ENCODE measurements at regions not wholly inside any gene's neighbourhood (a gene's known extent, or its start where the extent isn't known, plus 50 kb on each side); places are given as distances from the start of the nearest gene placed in this dataset.
"Not testable (repeated sequence)": the region's sequence is repeated elsewhere in the genome, so short reads cannot be mapped to it uniquely, and the experiment has no call there.

DNA sequence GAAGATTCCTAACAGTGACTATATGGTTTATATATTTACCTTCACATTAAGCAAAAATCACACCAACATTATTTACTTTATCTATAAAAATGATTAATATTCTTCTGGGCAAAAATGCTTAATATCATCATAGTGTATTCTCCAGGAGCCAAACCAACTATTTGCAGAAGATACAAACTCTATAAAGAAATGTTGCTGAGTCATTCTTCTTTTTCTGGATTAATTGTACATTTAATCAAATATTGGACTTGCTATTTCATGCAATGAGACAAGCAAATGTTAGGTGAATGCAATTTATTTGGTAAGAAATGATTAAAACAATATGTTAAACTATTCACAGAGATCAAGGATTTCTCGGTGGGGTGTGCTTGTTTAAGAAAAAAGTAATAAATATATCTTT, 1075.8 kb downstream of the PCDH9 start:
- no peak for DNase-seq (ENCODE audit: low read depth in 4 of 4, low spot score in 1 of 4)

- DNase-seq (ENCODE audit: low read depth in 4 of 4, low spot score in 1 of 4): no peak
Observed at GRCh38 chr13:66152596-66152995, 1077.5 kb downstream of the PCDH9 start.

DNA sequence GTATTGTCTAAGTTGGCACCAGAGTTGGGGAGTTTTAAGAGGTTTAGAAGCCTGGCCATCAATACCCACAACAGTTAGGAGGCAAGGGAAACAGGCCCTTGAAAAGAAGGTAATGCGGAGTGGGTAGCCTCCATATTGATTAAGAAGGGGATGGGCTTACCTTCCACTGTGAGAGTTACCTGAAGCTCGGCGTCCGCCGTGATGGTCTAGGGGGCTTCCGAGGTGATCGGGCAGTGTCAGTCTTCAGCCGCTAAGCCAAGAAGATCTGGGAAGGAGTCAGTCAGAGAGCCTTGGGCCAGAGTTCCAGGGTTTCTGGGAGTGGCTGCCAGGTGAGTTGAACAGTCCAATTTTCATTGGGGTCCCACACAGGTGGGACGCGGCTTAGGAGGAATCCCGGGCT, 1085.8 kb downstream of the PCDH9 start:
- not testable (repeated sequence) for DNase-seq (ENCODE audit: low read depth in 4 of 4, low spot score in 1 of 4)

DNA sequence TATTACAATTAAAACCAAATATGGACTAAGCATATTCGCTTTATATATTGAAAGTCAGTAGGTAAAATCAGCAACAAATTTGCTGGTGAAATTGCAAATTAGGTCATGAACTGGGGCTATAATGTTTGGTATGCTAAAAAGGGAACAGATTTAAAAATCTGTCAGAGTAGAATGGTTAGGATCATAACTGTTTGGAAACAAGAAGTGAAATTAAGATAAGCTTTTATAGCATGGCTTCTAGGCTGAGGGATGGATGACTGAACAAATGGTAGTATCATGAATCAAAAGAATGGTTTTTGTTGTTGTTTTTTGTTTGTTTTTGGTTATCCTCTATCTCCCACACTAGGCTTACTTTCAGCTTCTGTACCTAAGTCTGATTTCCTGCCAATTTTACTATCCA, 1090.4 kb downstream of the PCDH9 start:
- DNase-seq (ENCODE audit: low read depth in 4 of 4, low spot score in 1 of 4): no peak

GRCh38 chr13:66139250-66139649, 1090.9 kb downstream of the PCDH9 start:
- DNase-seq (ENCODE audit: low read depth in 4 of 4, low spot score in 1 of 4): no peak

- DNase-seq (ENCODE audit: low read depth in 4 of 4, low spot score in 1 of 4): no peak
Observed at GRCh38 chr13:66138172-66138811, 1091.8 kb downstream of the PCDH9 start.

GRCh38 chr13:66137384-66137783, 1092.8 kb downstream of the PCDH9 start:
- DNase-seq (ENCODE audit: low read depth in 4 of 4, low spot score in 1 of 4): no peak

- no peak for DNase-seq (ENCODE audit: low read depth in 4 of 4, low spot score in 1 of 4)
Observed at GRCh38 chr13:66128692-66129269, 1101.4 kb downstream of the PCDH9 start.

GRCh38 chr13:66128201-66128600, 1101.9 kb downstream of the PCDH9 start:
- DNase-seq (ENCODE audit: low read depth in 4 of 4, low spot score in 1 of 4): no peak

DNA sequence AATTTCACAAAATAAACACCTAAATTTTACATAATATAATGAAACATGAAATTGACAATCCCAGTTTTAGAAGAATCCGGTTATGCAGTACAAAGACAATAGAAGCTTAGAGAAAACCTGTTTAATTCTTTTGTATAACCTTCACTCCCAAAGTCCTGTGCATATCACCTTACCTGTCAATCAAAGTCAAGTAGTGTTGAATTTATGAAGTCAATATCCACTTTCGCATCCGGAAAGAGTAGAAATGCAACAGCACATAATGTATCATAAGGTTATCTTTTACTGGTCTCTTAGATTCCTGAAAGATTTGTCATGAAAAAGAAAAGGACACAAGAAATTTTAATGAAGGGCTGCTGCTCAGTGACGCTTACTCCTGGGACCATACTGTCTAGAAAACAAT, 1112.6 kb downstream of the PCDH9 start:
- DNase-seq (ENCODE audit: low read depth in 4 of 4, low spot score in 1 of 4): no peak

GRCh38 chr13:66113882-66114526, 1116.1 kb downstream of the PCDH9 start:
- no peak for DNase-seq (ENCODE audit: low read depth in 4 of 4, low spot score in 1 of 4)

DNA sequence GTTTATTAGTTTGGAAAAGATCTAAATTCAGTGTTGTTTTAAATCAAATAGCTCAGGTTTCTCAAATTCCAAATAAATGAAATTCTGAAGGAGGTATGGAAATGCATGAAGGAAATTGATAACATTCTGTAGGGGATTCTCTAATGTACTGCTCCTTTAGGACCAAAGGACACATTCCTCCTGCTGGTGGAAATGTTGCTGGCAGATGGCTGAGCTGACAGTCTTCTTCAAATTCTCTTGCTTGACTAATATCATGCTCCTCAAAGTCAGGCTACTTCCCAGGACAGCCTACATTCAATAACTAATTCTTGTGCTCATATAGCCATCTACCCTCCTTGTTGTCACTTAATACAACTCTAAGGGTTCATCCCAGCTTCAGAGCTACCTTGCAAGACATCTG, 1118.5 kb downstream of the PCDH9 start:
- no peak for DNase-seq (ENCODE audit: low read depth in 4 of 4, low spot score in 1 of 4)

DNA sequence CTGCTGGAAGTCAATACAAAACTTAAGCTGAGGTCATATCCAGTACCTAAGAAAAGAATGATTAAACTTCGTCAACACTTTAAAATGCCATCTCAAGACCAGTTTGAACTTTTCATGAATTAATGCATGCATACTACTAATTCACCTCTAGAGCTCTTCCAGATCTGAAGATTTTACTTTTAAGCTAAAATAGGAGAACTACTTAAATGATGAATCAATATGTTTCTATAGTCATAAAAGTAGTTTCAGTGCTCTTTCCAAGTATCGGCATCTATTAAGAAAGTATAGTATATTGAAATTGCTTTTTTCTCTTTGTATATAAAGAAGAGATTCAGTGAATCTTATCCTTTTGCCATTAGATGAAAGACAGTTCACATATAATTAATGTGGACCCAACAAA, 1123.9 kb downstream of the PCDH9 start:
- no peak for DNase-seq (ENCODE audit: low read depth in 4 of 4, low spot score in 1 of 4)

DNA sequence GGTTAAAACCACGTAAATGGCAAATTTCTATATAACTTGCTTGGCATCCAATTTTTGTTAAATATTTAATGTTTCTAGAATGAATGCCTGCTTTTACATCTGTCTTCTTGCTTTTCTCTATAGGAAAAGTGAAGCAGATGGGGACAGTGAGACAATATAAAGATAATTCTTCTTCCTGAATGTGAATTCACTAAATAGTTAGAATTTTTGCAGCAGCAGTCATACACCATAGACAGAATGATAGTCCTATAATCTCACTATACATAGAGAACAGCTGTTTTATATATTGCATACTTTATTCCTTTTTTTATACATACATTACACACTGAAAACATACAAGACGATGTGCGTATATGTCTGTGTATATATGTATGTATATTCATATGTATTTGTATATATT, 1127.3 kb downstream of the PCDH9 start:
- DNase-seq (ENCODE audit: low read depth in 4 of 4, low spot score in 1 of 4): no peak

DNA sequence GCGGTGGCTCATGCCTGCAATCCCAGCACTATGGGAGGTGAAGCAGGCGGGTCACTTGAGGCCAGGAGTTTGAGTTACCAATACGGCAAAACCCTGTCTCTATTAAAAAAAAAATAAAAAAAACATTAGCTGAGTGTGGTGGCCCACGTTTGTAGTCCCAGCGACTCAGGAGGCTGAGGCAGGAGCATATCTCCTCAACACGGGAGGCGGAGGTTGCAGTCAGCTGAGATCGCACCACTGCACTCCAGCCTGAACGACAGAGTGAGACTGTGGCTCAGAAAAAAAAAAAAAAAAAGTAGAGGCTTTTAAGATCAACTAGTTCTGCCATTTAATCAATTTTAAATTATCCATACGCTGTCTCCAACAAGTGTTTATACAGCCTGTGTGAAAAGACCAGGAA, 1130.3 kb downstream of the PCDH9 start:
- no peak for DNase-seq (ENCODE audit: low read depth in 4 of 4, low spot score in 1 of 4)

GRCh38 chr13:66098931-66099628, 1131.1 kb downstream of the PCDH9 start:
- no peak for DNase-seq (ENCODE audit: low read depth in 4 of 4, low spot score in 1 of 4)

- DNase-seq (ENCODE audit: low read depth in 4 of 4, low spot score in 1 of 4): no peak
Observed at GRCh38 chr13:66089711-66090110, 1140.4 kb downstream of the PCDH9 start.

GRCh38 chr13:66087269-66087710, 1142.8 kb downstream of the PCDH9 start:
- DNase-seq (ENCODE audit: low read depth in 4 of 4, low spot score in 1 of 4): no peak

DNA sequence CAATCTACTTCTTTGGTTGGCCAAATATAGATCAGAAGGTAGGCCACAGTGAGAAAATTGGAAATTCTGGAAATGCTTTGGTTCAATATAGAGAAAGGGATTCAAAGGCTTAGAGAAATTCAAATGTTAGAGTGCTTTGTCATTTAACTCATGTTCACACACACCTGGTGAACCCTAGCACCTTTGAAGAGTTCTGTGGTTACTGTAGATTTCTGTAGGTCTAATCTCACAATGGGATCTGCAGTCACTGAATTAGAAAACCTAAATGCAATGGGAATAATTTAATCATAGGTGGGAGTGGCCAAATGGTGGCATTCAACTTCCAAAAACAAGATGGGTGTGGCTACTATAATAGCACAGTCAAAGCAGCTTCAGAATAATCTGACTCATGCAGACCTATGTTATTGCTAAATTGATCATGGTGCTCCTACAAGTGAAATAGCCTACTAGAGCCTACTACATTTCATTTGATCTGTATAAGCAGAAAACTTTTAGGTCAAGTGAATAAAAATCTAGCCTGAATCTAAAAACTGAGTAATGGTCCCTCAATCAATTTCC, 1152.9 kb downstream of the PCDH9 start:
- no peak for DNase-seq (ENCODE audit: low read depth in 4 of 4, low spot score in 1 of 4)

DNA sequence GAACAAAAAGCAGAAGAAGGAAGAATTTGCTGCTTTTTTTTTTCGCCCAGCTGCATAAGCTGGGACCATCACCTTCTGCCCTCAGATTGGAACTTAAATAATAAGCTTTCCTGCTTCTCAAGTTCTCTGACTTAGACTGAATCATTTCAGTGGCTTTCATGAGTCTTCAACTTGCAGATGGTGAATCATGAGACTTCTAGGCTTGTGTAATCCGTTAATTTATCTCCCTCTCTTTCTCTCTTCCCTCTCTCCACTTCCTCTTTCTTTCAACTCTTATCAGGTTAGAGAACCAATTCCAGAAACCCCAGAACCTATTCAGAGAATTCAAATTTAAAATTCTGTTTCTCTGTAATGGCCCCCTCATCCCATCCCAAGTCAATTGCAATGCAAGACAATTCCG, 1153.7 kb downstream of the PCDH9 start:
- no peak for DNase-seq (ENCODE audit: low read depth in 4 of 4, low spot score in 1 of 4)

GRCh38 chr13:66074018-66074615, 1156.0 kb downstream of the PCDH9 start:
- DNase-seq (ENCODE audit: low read depth in 4 of 4, low spot score in 1 of 4): no peak
